Bronchial epithelial cell (primary cell): ENCODE measurements at regions not wholly inside any gene's neighbourhood (a gene's known extent, or its start where the extent isn't known, plus 50 kb on each side); places are given as distances from the start of the nearest gene placed in this dataset.

ENCODE experiments used
- DNase-seq: peaks from one replicate; pipeline ENCODE4 v3.0.0-alpha.2; 2010; ENCODE audit warnings: low read depth
- FAIRE-seq: peaks from 2 replicates; lab custom pipeline; 2011; peaks lifted over from hg19 to GRCh38; lab: Jason Lieb, UNC
- H3K27me3 ChIP-seq: 2 replicates; pipeline ENCODE4 v1.5.1; 2011; ENCODE audit warnings: low read length; ENCODE audit not compliant: control insufficient read depth, insufficient read depth
- H3K36me3 ChIP-seq: 2 replicates; pipeline ENCODE4 v1.5.1; 2011; ENCODE audit warnings: low read length; ENCODE audit not compliant: control insufficient read depth, insufficient read depth
- H3K4me3 ChIP-seq: 2 replicates; pipeline ENCODE4 v1.5.1; 2011; ENCODE audit warnings: mild to moderate bottlenecking, low read depth, low read length, control low read depth
- CTCF ChIP-seq: IDR thresholded peaks from 2 replicates; pipeline ENCODE4 v1.5.1; 2011; ENCODE audit warnings: mild to moderate bottlenecking, moderate library complexity, low read length, control low read depth, inconsistent platforms; ENCODE audit not compliant: insufficient read depth, severe bottlenecking

- H3K4me3 ChIP-seq: no peak overlapping the region
- FAIRE-seq (no peak), DNase-seq (no peak)
- no peaks in the 10 kb centered on the region for H3K27me3 ChIP-seq
- TF ChIP-seq CTCF: no peak
- no peaks in the 10 kb centered on the region for H3K36me3 ChIP-seq
These were observed 610.7 kb downstream of the NPHP4 start for GRCh38 chr1:5381491-5381890.

- DNase-seq (no peak), FAIRE-seq (no peak)
These were observed 613.0 kb downstream of the NPHP4 start for GRCh38 chr1:5379176-5379759.

GRCh38 chr1:5376538-5377247 lies 615.5 kb downstream of the NPHP4 start:
- Histone ChIP-seq H3K27me3 (no peaks in the 10 kb centered on the region), H3K4me3 (no peak overlapping the region), H3K36me3 (no peaks in the 10 kb centered on the region)
- DNase-seq (no peak), FAIRE-seq (no peak)
- no peak for TF ChIP-seq CTCF

More at GRCh38 chr1:5379176-5379759, 613.0 kb downstream of the NPHP4 start:
- Histone ChIP-seq H3K36me3 (no peaks in the 10 kb centered on the region), H3K4me3 (no peak overlapping the region), H3K27me3 (no peaks in the 10 kb centered on the region)
- TF ChIP-seq CTCF: no peak

- no peak overlapping the region for H3K4me3 ChIP-seq
- H3K36me3 ChIP-seq: no peaks in the 10 kb centered on the region
- no peaks in the 10 kb centered on the region for H3K27me3 ChIP-seq
- no peak for TF ChIP-seq CTCF
- no peak for DNase-seq
- FAIRE-seq: no peak
These were observed 616.7 kb downstream of the NPHP4 start for GRCh38 chr1:5375481-5375880.

GRCh38 chr1:5374192-5374591 lies 618.0 kb downstream of the NPHP4 start:
- TF ChIP-seq CTCF: no peak
- peak; percentile 18 for FAIRE-seq
- H3K36me3 ChIP-seq: no peaks in the 10 kb centered on the region
- no peak for DNase-seq
- no peaks in the 10 kb centered on the region for H3K27me3 ChIP-seq
- H3K4me3 ChIP-seq: no peak overlapping the region
